ENCODE measurements at regions not wholly inside any gene's neighbourhood (a gene's known extent, or its start where the extent isn't known, plus 50 kb on each side); places are given as distances from the start of the nearest gene placed in this dataset.

- no peaks in the 10 kb centered on the region for H3K36me3 ChIP-seq (ENCODE audit: insufficient read depth, low read length)
- POLR2A ChIA-PET, result interaction anchor here (0.6 to 2.8 kb wide), 5 partner anchors 15 to 60 kb away, joined by 3 to 11 read pairs (median 3); no protein-coding TSS in a partner anchor
- intact Hi-C loops (cut with micrococcal nuclease; ENCODE audit: unreplicated experiment), result no loop called here
- DNase-seq (ENCODE audit: low spot score), result no peak
- H3K9me2 ChIP-seq (ENCODE audit: insufficient read depth, low read length), result no peaks in the 10 kb centered on the region
- no peaks in the 10 kb centered on the region for H3K79me2 ChIP-seq (ENCODE audit: insufficient read depth, low read depth, low read length)
- H3K27ac ChIP-seq (ENCODE audit: low read depth, low read length, poor library complexity, severe bottlenecking), result no peak overlapping the region
- no peak overlapping the region for H2AFZ ChIP-seq (ENCODE audit: low read length)
- no peaks in the 10 kb centered on the region for H3K9me3 ChIP-seq (ENCODE audit: low read length)
- H3K4me1 ChIP-seq (ENCODE audit: insufficient read depth, low read length, poor library complexity, severe bottlenecking), result peaks cover 21% of the 10 kb centered on the region
- CTCF ChIA-PET (ENCODE audit: unreplicated experiment), result interaction anchor here (0.9 kb wide), 2 partner anchors 9 to 11 kb away, joined by 3 to 18 read pairs; no protein-coding TSS in a partner anchor
- TF ChIP-seq EZH2phosphoT487 (IDR thresholded peaks at IDR 0.05; ENCODE audit: borderline replicate concordance, low read depth, low read length), result no peak
- no peak for TF ChIP-seq CTCF (conservative IDR thresholded peaks at IDR 0.05; ENCODE audit: low read length)
- BruUV-seq (replicated peaks), result no TSS peak
- no peaks in the 10 kb centered on the region for H4K20me1 ChIP-seq (ENCODE audit: insufficient read depth, low read length)
- no peak overlapping the region for H3K4me2 ChIP-seq (ENCODE audit: low read length)
- no peak overlapping the region for H3K4me3 ChIP-seq (ENCODE audit: low read depth, low read length, poor library complexity, severe bottlenecking)
Measured at GRCh38 chr7:47663851-47664250, 81.9 kb upstream of the TNS3 start.

- H3K4me1 ChIP-seq (ENCODE audit: insufficient read depth, low read length, poor library complexity, severe bottlenecking), result peaks cover 15% of the 10 kb centered on the region
- CTCF ChIA-PET (ENCODE audit: unreplicated experiment), result no interaction called here
- H3K9me3 ChIP-seq (ENCODE audit: low read length), result no peaks in the 10 kb centered on the region
- no peak overlapping the region for H3K27ac ChIP-seq (ENCODE audit: low read depth, low read length, poor library complexity, severe bottlenecking)
- POLR2A ChIA-PET, result interaction anchor here (0.6 to 2.8 kb wide), 6 partner anchors 8 to 414 kb away, joined by 3 to 19 read pairs (median 4); no protein-coding TSS in a partner anchor
- no peaks in the 10 kb centered on the region for H4K20me1 ChIP-seq (ENCODE audit: insufficient read depth, low read length)
- intact Hi-C loops (cut with micrococcal nuclease; ENCODE audit: unreplicated experiment), result no loop called here
- no peak for DNase-seq (ENCODE audit: low spot score)
- TF ChIP-seq CTCF (conservative IDR thresholded peaks at IDR 0.05; ENCODE audit: low read length) (no peak), EZH2phosphoT487 (IDR thresholded peaks at IDR 0.05; ENCODE audit: borderline replicate concordance, low read depth, low read length) (no peak)
- no peak overlapping the region for H3K4me2 ChIP-seq (ENCODE audit: low read length)
- no TSS peak for BruUV-seq (replicated peaks)
- H3K9me2 ChIP-seq (ENCODE audit: insufficient read depth, low read length), result no peaks in the 10 kb centered on the region
- no peak overlapping the region for H2AFZ ChIP-seq (ENCODE audit: low read length)
- H3K79me2 ChIP-seq (ENCODE audit: insufficient read depth, low read depth, low read length), result no peaks in the 10 kb centered on the region
- H3K36me3 ChIP-seq (ENCODE audit: insufficient read depth, low read length), result no peaks in the 10 kb centered on the region
- H3K4me3 ChIP-seq (ENCODE audit: low read depth, low read length, poor library complexity, severe bottlenecking), result no peak overlapping the region
Measured at GRCh38 chr7:47663213-47663612, 81.3 kb upstream of the TNS3 start.

DNA sequence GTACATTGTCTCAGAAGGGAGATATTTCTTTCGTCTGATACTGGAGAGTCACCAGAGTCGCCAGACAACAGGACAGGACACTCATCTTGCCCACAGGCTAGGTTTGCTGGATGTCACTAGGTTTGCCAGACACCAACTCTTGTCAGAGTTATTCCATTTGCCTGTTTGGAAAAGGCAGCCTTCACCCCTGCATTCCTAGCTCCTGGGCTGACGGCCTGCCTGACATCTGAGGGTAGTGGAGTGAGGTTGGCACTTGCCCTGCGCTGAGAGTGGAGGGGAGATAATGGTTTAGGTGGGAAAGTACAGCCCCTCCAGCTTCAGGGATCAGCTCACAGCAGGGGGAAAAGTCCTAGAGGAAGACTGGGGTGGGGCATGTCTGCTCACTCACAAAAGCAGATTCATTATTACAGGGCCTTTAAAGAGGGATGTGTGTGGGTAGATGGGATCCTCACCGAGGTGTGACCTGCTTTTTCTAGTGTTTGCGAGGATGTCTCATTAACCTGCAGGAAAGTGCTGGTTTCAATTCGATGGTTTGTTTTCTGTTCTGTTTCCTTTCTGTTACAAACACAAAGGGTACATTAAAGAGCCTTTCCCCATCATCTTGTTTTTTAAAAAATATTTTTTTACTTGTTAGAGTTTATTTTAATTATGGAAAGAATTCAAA is 79.3 kb upstream of the TNS3 start:
- TF ChIP-seq CTCF (conservative IDR thresholded peaks at IDR 0.05; ENCODE audit: low read length), result no peak
- no peak for TF ChIP-seq EZH2phosphoT487 (IDR thresholded peaks at IDR 0.05; ENCODE audit: borderline replicate concordance, low read depth, low read length)
- Histone ChIP-seq H3K27ac (ENCODE audit: low read depth, low read length, poor library complexity, severe bottlenecking) (no peak overlapping the region), H4K20me1 (ENCODE audit: insufficient read depth, low read length) (no peaks in the 10 kb centered on the region), H3K9me2 (ENCODE audit: insufficient read depth, low read length) (no peaks in the 10 kb centered on the region), H3K4me2 (ENCODE audit: low read length) (0 out of 2 replicates have a peak overlapping the region, but pooled peaks have one; percentile 13), H3K79me2 (ENCODE audit: insufficient read depth, low read depth, low read length) (no peaks in the 10 kb centered on the region), H3K4me3 (ENCODE audit: low read depth, low read length, poor library complexity, severe bottlenecking) (no peak overlapping the region), H3K9me3 (ENCODE audit: low read length) (no peaks in the 10 kb centered on the region), H2AFZ (ENCODE audit: low read length) (peak overlapping the region; percentile 40; the same call in 1 of the 2 replicates), H3K4me1 (ENCODE audit: insufficient read depth, low read length, poor library complexity, severe bottlenecking) (peaks cover 11% of the 10 kb centered on the region), H3K36me3 (ENCODE audit: insufficient read depth, low read length) (no peaks in the 10 kb centered on the region)
- BruUV-seq (replicated peaks), result no TSS peak
- intact Hi-C loops (cut with micrococcal nuclease; ENCODE audit: unreplicated experiment), result no loop called here
- POLR2A ChIA-PET, result interaction anchor here (0.7 to 2.8 kb wide), 5 partner anchors 10 to 60 kb away, joined by 3 to 19 read pairs (median 3); no protein-coding TSS in a partner anchor
- CTCF ChIA-PET (ENCODE audit: unreplicated experiment), result no interaction called here
- no peak for DNase-seq (ENCODE audit: low spot score)

Measured in OCI-LY7 (cell line).